ENCODE measurements at regions not wholly inside any gene's neighbourhood (a gene's known extent, or its start where the extent isn't known, plus 50 kb on each side); places are given as distances from the start of the nearest gene placed in this dataset.
"Not testable (repeated sequence)": the region's sequence is repeated elsewhere in the genome, so short reads cannot be mapped to it uniquely, and the experiment has no call there.

- no peak for DNase-seq
Measured at GRCh38 chr18:59848002-59848401, 51.8 kb upstream of the PMAIP1 start.

- DNase-seq = not testable (repeated sequence)
Measured at GRCh38 chr18:59847491-59847846, 52.3 kb upstream of the PMAIP1 start.

GRCh38 chr18:59846814-59847490 is 52.8 kb upstream of the PMAIP1 start:
- DNase-seq = no peak

- no peak for DNase-seq
Measured at GRCh38 chr18:59842947-59843346, 56.8 kb upstream of the PMAIP1 start.

- no peak for DNase-seq
Measured at GRCh38 chr18:59839931-59840685, 59.7 kb upstream of the PMAIP1 start.

- no peak for DNase-seq
Measured at GRCh38 chr18:59839246-59839645, 60.5 kb upstream of the PMAIP1 start.

GRCh38 chr18:59837586-59837985 is 62.2 kb upstream of the PMAIP1 start:
- peak; percentile 19 for DNase-seq

- no peak for DNase-seq
Measured at GRCh38 chr18:59835605-59836379, 64.0 kb upstream of the PMAIP1 start.

- DNase-seq = no peak
Measured at GRCh38 chr18:59834267-59834666, 65.5 kb upstream of the PMAIP1 start.

- no peak for DNase-seq
Measured at GRCh38 chr18:59833785-59834184, 66.0 kb upstream of the PMAIP1 start.

- DNase-seq = no peak
Measured at GRCh38 chr18:59823596-59824195, 76.1 kb upstream of the PMAIP1 start.

- DNase-seq = no peak
Measured at GRCh38 chr18:59822612-59823550, 76.9 kb upstream of the PMAIP1 start.

GRCh38 chr18:59821983-59822382 is 77.8 kb upstream of the PMAIP1 start:
- DNase-seq = no peak

- no peak for DNase-seq
Measured at GRCh38 chr18:59820663-59821062, 79.1 kb upstream of the PMAIP1 start.

- no peak for DNase-seq
Measured at GRCh38 chr18:59818769-59819168, 81.0 kb upstream of the PMAIP1 start.

GRCh38 chr18:59814891-59815290 is 84.9 kb upstream of the PMAIP1 start:
- no peak for DNase-seq

- DNase-seq = no peak
Measured at GRCh38 chr18:59813942-59814341, 85.9 kb upstream of the PMAIP1 start.

- no peak for DNase-seq
Measured at GRCh38 chr18:59810735-59811520, 88.9 kb upstream of the PMAIP1 start.

GRCh38 chr18:59810183-59810582 is 89.6 kb upstream of the PMAIP1 start:
- no peak for DNase-seq

- no peak for DNase-seq
Measured at GRCh38 chr18:59802031-59802430, 97.8 kb upstream of the PMAIP1 start.

- DNase-seq = no peak
Measured at GRCh38 chr18:59801576-59801975, 98.2 kb upstream of the PMAIP1 start.

Measured in activated CD4-positive, alpha-beta T cell treated with anti-CD3 and anti-CD28 coated beads for 1 hour (primary cell).